ENCODE measurements at regions not wholly inside any gene's neighbourhood (a gene's known extent, or its start where the extent isn't known, plus 50 kb on each side); places are given as distances from the start of the nearest gene placed in this dataset.

- no TSS peak for BruUV-seq (replicated peaks)
- Histone ChIP-seq H3K4me1 (no peaks in the 10 kb centered on the region), H3K27me3 (replicated peaks; ENCODE audit: control insufficient read depth, insufficient read depth, low read length) (no peaks in the 10 kb centered on the region), H3K4me3 (ENCODE audit: low read depth, low read length) (no peak overlapping the region), H3K9me3 (peaks cover 5% of the 10 kb centered on the region; the same call in 1 of the 2 replicates), H3K36me3 (ENCODE audit: control insufficient read depth, insufficient read depth, low read length) (no peaks in the 10 kb centered on the region)
- H3K27ac Mint-ChIP-seq (ENCODE audit: unreplicated experiment), result peak overlapping the region; percentile 53
- peaks cover 53% of the 10 kb centered on the region for H3K9me3 Mint-ChIP-seq (ENCODE audit: unreplicated experiment)
- POLR2A ChIA-PET, result no interaction called here
- DNase-seq, result no peak
- intact Hi-C loops (cut with micrococcal nuclease; ENCODE audit: unreplicated experiment), result no loop called here
- no peaks in the 10 kb centered on the region for H3K4me1 Mint-ChIP-seq (ENCODE audit: low read depth, unreplicated experiment)
- CTCF ChIA-PET, result no interaction called here
- H3K27me3 Mint-ChIP-seq (ENCODE audit: insufficient read depth, unreplicated experiment), result no peaks in the 10 kb centered on the region
- TF ChIP-seq CTCF (IDR thresholded peaks at IDR 0.05; ENCODE audit: insufficient read depth in 1 of 2, low read depth in 1 of 2, low read length in 1 of 2, severe bottlenecking in 1 of 2, unreplicated experiment in 1 of 2), result no peak
- H3K36me3 Mint-ChIP-seq (ENCODE audit: insufficient read depth, unreplicated experiment), result no peaks in the 10 kb centered on the region
- H3K4me3 Mint-ChIP-seq (ENCODE audit: unreplicated experiment), result no peak overlapping the region
Observed at GRCh38 chr6:165092881-165093595, 216.4 kb downstream of the C6orf118 start.

GRCh38 chr6:165091121-165091785 is 218.2 kb downstream of the C6orf118 start:
- Histone ChIP-seq H3K36me3 (ENCODE audit: control insufficient read depth, insufficient read depth, low read length) (no peaks in the 10 kb centered on the region), H3K27me3 (replicated peaks; ENCODE audit: control insufficient read depth, insufficient read depth, low read length) (no peaks in the 10 kb centered on the region), H3K9me3 (peaks cover 5% of the 10 kb centered on the region; the same call in 1 of the 2 replicates), H3K4me3 (ENCODE audit: low read depth, low read length) (no peak overlapping the region), H3K4me1 (no peaks in the 10 kb centered on the region)
- BruUV-seq (replicated peaks), result no TSS peak
- DNase-seq, result no peak
- no peak overlapping the region for H3K27ac Mint-ChIP-seq (ENCODE audit: unreplicated experiment)
- intact Hi-C loops (cut with micrococcal nuclease; ENCODE audit: unreplicated experiment), result no loop called here
- no peaks in the 10 kb centered on the region for H3K27me3 Mint-ChIP-seq (ENCODE audit: insufficient read depth, unreplicated experiment)
- H3K36me3 Mint-ChIP-seq (ENCODE audit: insufficient read depth, unreplicated experiment), result no peaks in the 10 kb centered on the region
- CTCF ChIA-PET, result no interaction called here
- no peaks in the 10 kb centered on the region for H3K4me1 Mint-ChIP-seq (ENCODE audit: low read depth, unreplicated experiment)
- no peak for TF ChIP-seq CTCF (IDR thresholded peaks at IDR 0.05; ENCODE audit: insufficient read depth in 1 of 2, low read depth in 1 of 2, low read length in 1 of 2, severe bottlenecking in 1 of 2, unreplicated experiment in 1 of 2)
- POLR2A ChIA-PET, result no interaction called here
- no peak overlapping the region for H3K4me3 Mint-ChIP-seq (ENCODE audit: unreplicated experiment)
- H3K9me3 Mint-ChIP-seq (ENCODE audit: unreplicated experiment), result peaks cover 54% of the 10 kb centered on the region

- TF ChIP-seq CTCF (IDR thresholded peaks at IDR 0.05; ENCODE audit: insufficient read depth in 1 of 2, low read depth in 1 of 2, low read length in 1 of 2, severe bottlenecking in 1 of 2, unreplicated experiment in 1 of 2), result no peak
- Mint-ChIP-seq H3K27ac (ENCODE audit: unreplicated experiment) (no peak overlapping the region), H3K36me3 (ENCODE audit: insufficient read depth, unreplicated experiment) (no peaks in the 10 kb centered on the region), H3K4me3 (ENCODE audit: unreplicated experiment) (no peak overlapping the region), H3K9me3 (ENCODE audit: unreplicated experiment) (peaks cover 44% of the 10 kb centered on the region), H3K27me3 (ENCODE audit: insufficient read depth, unreplicated experiment) (no peaks in the 10 kb centered on the region), H3K4me1 (ENCODE audit: low read depth, unreplicated experiment) (no peaks in the 10 kb centered on the region)
- H3K4me3 ChIP-seq (ENCODE audit: low read depth, low read length), result no peak overlapping the region
- CTCF ChIA-PET, result no interaction called here
- no peaks in the 10 kb centered on the region for H3K36me3 ChIP-seq (ENCODE audit: control insufficient read depth, insufficient read depth, low read length)
- H3K27me3 ChIP-seq (replicated peaks; ENCODE audit: control insufficient read depth, insufficient read depth, low read length), result no peaks in the 10 kb centered on the region
- H3K9me3 ChIP-seq, result 0 out of 2 replicates have a peak, but pooled peaks cover 5% of the 10 kb centered on the region
- POLR2A ChIA-PET, result no interaction called here
- DNase-seq, result no peak
- no TSS peak for BruUV-seq (replicated peaks)
- intact Hi-C loops (cut with micrococcal nuclease; ENCODE audit: unreplicated experiment), result no loop called here
- H3K4me1 ChIP-seq, result no peaks in the 10 kb centered on the region
Observed at GRCh38 chr6:165090242-165090641, 219.2 kb downstream of the C6orf118 start.

All from Caco-2 (cell line).